ENCODE measurements at regions not wholly inside any gene's neighbourhood (a gene's known extent, or its start where the extent isn't known, plus 50 kb on each side); places are given as distances from the start of the nearest gene placed in this dataset.
"Not testable (repeated sequence)": the region's sequence is repeated elsewhere in the genome, so short reads cannot be mapped to it uniquely, and the experiment has no call there.

DNA sequence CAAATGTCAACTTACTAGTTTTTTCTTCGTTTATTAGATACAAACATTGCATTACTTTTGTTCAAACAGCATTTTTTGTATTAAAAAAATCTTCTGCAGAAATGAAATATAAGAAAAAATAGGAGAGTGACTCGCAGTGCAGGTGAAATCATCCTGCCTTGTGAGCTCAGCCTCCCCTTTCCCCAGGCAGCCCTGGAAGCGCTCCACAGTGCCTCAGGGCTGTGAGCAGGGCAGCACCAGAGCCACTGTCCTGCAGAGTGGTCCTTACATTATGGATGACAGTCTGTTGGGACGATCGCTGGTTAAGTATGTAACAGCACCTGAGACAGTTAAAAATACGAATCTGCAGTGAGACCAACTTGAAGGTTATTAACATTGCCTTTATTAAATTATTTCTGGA is 695.4 kb upstream of the POM121L12 start:
- no peak for DNase-seq (ENCODE audit: low read depth)
- no peak for TF ChIP-seq CTCF (IDR thresholded peaks at IDR 0.05; ENCODE audit: insufficient read depth, low read length)
- no peak overlapping the region for H3K4me3 ChIP-seq (ENCODE audit: low read depth, low read length)

DNA sequence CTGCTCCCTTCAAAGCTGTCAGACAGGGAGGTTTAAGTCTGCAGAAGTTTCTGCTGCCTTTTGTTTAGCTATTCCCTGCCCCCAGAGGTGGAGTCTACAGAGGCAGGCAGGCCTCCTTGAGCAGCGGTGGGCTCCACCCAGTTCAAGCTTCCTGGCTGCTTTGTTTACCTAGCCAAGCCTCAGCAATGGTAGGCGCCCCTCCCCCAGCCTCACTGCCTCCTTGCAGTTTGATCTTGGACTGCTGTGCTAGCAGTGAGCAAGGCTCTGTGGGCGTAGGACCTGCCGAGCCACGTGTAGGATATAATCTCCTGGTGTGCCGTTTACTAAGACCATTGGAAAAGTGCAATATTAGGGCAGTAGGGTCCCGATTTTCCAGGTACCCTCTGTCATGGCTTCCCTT is 707.1 kb upstream of the POM121L12 start:
- DNase-seq (ENCODE audit: low read depth); H3K4me3 ChIP-seq (ENCODE audit: low read depth, low read length): not testable (repeated sequence)

- no peak for TF ChIP-seq CTCF (IDR thresholded peaks at IDR 0.05; ENCODE audit: insufficient read depth, low read length)
Observed at GRCh38 chr7:52325237-52325636, 710.2 kb upstream of the POM121L12 start.

DNA sequence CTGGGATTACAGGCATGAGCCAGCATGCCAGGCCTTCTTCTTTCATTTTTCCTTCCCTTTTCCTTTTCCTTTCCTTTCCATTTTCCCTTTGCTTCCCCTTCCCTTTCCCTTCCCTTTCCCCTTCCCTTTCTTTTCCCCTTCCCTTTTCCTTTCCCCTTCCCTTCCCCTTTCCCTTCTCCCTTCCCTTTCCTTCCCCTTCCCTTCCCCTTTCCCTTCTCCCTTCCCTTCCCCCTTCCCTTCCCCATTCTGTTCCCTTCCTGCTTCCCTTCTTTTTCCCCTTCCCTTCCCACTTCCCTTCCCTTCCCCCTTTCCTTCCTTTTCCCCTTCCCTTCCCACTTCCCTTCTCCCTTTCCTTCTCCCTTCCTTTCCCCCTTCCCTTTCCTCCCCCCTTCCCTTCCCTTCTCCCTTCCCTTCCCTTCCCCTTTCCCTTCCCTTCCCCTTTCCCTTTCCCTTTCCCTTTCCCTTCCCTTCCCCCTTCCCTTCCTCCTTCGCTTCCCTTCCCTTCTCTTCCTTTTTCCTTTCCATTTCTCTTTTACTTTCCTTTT is 712.2 kb upstream of the POM121L12 start:
- TF ChIP-seq CTCF (IDR thresholded peaks at IDR 0.05; ENCODE audit: insufficient read depth, low read length) = no peak
- DNase-seq (ENCODE audit: low read depth) = no peak

More at GRCh38 chr7:52325237-52325636, 710.2 kb upstream of the POM121L12 start:
- H3K4me3 ChIP-seq (ENCODE audit: low read depth, low read length) = no peak overlapping the region
- DNase-seq (ENCODE audit: low read depth) = no peak

DNA sequence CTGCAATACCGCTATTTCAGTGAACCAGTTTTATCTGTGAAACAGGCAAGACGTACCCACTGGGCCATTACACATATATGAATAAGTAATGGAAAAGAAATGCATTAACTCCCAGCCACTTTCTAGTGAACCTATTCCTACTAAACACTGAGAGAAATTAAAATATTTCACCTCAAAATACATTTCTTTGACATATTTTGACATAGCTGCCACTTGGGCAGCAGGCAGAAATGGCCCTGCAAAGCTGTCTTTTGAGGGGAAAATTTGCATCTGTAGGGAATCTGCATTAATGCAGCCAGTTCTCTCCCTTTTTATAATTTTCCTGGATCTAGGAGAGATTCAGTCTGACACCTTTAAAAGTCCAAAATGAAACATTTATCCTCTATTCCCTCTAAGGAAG is 714.8 kb upstream of the POM121L12 start:
- DNase-seq (ENCODE audit: low read depth) = no peak
- H3K4me3 ChIP-seq (ENCODE audit: low read depth, low read length) = no peak overlapping the region
- TF ChIP-seq CTCF (IDR thresholded peaks at IDR 0.05; ENCODE audit: insufficient read depth, low read length) = no peak

More for the DNA sequence above, 712.2 kb upstream of the POM121L12 start:
- H3K4me3 ChIP-seq (ENCODE audit: low read depth, low read length) = no peak overlapping the region

DNA sequence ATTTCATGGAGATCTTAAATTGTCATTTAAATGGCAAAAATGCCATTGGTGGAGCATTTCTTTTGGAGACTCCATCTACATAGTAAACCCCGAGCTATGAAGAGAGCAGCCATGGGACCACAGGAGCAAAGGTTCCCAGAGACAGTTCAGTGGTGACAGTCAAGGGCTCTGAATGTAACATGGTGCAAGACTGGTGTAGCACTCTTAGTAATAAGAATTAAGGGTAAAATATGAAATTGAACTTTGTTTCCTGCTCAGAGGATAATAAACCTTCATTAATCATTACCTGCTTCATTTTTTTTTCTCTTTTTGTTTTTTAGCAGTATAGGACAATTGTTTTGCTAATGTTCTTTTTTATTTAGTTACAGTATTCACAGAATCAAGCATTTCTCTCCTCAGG is 717.5 kb upstream of the POM121L12 start:
- DNase-seq (ENCODE audit: low read depth) = no peak

GRCh38 chr7:52311886-52312285 is 723.5 kb upstream of the POM121L12 start:
- no peak for TF ChIP-seq CTCF (IDR thresholded peaks at IDR 0.05; ENCODE audit: insufficient read depth, low read length)
- H3K4me3 ChIP-seq (ENCODE audit: low read depth, low read length) = no peak overlapping the region
- no peak for DNase-seq (ENCODE audit: low read depth)

More for the DNA sequence above, 717.5 kb upstream of the POM121L12 start:
- H3K4me3 ChIP-seq (ENCODE audit: low read depth, low read length) = no peak overlapping the region
- TF ChIP-seq CTCF (IDR thresholded peaks at IDR 0.05; ENCODE audit: insufficient read depth, low read length) = no peak

All from fibroblast of the aortic adventitia (primary cell).